ENCODE measurements at regions not wholly inside any gene's neighbourhood (a gene's known extent, or its start where the extent isn't known, plus 50 kb on each side); places are given as distances from the start of the nearest gene placed in this dataset.
"Not testable (repeated sequence)": the region's sequence is repeated elsewhere in the genome, so short reads cannot be mapped to it uniquely, and the experiment has no call there.

DNA sequence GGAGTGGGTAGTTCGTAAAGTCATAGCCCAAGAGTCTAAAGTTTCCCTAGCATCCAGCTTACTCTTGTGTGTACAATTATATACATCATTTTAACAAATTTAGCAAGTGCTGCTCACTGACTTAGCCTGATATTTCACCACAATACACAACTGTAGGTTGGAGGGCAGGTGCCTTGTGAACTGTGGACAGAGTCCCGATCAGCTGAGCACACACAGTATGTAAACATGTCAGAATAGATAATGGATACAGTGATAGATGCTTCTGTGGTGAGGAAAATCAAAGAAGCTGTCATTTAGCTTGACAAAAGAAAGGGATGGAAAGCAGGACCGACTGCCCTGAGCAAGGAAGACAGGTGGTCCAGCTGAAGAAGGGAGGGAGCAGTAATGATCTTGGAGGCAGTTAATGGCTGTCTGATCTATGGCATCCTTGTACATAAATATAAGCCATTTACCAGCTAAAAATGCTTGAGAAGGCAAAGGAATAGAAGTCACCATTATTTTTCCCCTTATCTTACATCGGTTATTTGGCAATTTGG is 372.8 kb upstream of the UBE2E3 start:
- no peak for DNase-seq

GRCh38 chr2:180604077-180604476 is 376.3 kb upstream of the UBE2E3 start:
- DNase-seq, result no peak

DNA sequence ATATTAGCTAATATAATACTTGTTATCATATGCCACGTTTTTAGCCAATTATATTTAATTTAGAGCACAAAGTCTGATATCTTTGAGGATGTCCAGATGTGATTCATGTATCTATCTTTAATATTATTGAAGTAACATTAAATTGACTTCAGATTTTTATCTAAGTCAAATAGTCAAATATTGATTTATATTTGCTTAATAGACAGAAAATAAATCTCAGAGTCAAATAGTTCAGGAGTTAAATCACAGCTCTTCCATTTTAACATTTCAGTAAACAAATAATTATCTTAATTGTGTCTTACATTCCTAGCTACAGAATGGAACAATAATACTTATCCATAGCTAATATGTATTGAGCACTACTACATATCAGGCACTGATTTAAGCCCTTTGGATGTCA is 379.4 kb upstream of the UBE2E3 start:
- no peak for DNase-seq

DNA sequence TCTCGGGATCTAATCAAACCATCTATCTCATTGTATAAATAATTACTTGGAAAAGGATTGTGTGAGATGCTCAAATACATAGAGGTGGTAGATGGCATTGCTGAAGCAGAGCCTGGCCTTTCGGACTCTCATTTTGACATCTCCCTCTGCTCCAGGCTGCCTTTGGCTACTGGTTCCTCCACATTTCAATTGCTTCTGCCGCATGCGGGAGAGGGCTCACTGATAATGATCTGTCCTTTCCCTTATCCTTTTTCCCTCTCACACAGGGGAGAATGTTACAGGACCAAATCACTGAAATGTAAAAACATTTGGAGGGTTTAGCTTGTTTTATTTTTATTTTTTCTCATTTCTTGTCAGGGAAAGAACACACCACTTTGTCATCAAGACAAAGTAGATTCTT is 380.6 kb upstream of the UBE2E3 start:
- DNase-seq, result peak in 4 of 51 donors; percentile 1 to 42 (median 3)

DNA sequence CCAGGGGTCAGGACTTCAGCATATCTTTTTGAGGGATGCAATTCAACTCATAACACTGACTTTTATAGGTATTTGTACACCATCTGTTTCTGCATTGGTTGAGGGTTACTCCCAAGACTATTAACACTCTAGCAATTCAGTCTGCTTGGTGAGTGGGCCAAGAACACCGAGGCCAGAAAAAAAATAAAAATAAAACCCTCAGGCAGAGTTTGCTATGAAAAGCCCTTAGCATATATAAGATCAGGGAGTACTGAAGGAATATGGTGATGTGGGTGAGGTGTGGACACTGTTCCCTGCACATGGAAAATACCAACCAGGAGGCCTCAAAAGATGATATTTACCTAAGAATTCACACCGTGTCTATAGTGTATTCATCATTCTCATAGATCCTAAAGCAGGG is 383.2 kb upstream of the UBE2E3 start:
- DNase-seq, result no peak

GRCh38 chr2:180596453-180596852 is 384.0 kb upstream of the UBE2E3 start:
- DNase-seq, result no peak

DNA sequence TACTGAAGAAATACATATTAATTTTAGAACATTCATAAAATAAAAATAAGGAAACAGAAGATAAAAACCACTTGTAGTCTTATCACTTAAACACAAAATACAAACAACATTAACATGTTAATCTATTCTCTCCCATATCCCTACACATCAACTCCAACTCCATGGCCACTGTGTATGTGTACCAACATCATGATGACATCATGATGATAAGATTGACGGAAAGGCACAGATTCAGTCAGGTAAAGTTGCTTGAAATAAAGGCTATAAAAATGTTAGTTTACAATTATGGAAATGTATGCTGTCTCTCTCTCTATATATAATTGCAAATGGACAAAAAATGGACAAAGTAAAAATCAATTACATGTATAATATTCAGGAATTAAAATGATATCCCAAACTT is 388.5 kb upstream of the UBE2E3 start:
- DNase-seq, result no peak

GRCh38 chr2:180591093-180591781 is 389.2 kb upstream of the UBE2E3 start:
- DNase-seq, result not testable (repeated sequence)

- DNase-seq, result no peak
Observed at GRCh38 chr2:180583441-180584140, 396.8 kb upstream of the UBE2E3 start.

DNA sequence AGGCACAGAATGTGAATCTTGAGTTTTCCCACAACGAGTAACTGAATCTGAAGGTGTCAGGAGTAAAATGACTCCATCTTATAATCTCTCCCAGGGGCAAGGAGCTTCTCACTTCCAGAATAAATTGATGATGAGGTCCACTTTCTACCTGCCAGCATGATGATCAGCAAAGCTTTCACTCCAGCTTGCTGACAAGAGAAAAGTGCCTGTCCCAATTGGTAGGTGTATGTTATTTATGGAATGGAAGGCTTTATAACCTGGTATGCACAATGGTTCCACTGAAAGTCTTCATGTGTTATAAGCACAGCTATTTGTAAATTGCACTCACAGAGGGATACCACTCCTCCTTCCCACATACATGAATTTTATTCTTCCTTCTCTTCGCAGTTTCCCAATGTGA is 401.0 kb upstream of the UBE2E3 start:
- DNase-seq, result no peak

DNA sequence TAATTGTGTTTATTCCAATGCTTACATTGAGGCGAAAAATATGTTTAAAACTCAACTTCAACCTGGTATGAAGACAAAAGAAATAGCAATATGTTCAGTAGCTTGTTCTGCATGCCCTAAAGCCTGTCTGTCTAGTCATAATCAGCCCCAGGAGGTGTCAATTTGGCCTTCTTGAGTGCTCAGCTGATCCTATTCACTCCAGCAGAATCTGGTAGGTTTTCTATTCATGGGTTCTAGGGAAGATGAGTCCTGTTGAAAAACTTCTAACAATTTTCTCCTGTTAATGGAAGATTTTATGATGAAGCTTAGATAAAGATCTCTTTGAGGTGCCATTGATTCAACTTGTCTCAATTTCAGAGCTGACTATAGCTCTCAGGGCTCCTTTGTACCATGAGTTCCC is 402.0 kb upstream of the UBE2E3 start:
- no peak for DNase-seq

DNA sequence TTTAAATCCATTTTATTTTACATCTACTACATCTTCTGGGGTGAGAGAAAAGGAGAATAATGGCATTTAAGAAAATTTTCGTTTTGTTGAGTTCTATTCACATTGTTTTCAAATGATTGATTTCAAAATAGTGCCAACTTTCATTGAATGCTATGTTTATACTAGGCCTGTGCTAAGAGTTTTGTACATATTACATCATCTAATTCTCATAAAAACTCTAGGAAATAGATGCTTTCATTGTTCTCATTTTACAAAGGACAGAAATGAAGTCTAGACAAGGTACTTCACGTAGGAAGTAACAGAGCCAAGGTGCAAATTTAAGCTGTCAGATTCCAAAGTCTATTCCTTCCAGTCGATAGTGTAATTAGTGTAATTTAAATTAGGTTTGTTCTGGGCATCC is 402.8 kb upstream of the UBE2E3 start:
- DNase-seq, result no peak

DNA sequence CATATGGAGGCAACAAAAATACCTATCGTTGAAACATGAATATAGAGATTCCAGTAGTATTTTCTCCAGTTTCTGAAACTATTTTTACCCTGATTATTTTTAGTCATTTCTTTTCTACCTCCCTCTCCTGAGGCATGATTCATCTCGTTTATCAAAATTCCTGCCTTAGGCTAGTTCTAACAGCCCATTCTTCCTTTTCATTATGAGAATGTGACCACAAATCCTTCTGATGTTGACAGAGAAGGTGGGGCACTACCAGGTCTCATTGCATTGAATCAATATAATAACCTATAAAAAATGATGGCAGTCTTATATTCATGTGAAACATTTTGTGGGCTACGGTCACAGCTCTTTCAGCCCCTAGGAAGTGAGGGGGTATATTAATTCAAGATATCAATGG is 406.5 kb upstream of the UBE2E3 start:
- no peak for DNase-seq

DNA sequence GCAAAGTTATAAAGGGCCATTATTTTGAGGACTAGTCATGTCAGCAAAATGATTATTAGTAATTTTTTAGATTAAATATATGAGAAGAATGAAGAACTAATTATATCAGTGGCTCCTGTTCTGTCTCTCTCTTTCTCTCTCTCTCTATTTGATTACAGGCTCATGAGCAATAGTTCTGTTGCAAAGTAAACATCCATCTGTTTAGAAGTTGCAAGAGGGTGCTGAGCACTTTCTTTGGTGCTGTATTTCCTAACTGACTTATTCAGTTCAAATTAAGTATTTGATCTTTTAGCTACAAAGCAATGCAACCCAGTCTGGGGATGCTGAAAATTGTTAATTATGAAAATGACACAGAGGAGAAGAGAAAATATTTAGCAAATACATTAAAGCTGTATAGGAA is 408.1 kb upstream of the UBE2E3 start:
- no peak for DNase-seq

- DNase-seq, result no peak
Observed at GRCh38 chr2:180571559-180571958, 408.8 kb upstream of the UBE2E3 start.

GRCh38 chr2:180570864-180571263 is 409.5 kb upstream of the UBE2E3 start:
- no peak for DNase-seq

DNA sequence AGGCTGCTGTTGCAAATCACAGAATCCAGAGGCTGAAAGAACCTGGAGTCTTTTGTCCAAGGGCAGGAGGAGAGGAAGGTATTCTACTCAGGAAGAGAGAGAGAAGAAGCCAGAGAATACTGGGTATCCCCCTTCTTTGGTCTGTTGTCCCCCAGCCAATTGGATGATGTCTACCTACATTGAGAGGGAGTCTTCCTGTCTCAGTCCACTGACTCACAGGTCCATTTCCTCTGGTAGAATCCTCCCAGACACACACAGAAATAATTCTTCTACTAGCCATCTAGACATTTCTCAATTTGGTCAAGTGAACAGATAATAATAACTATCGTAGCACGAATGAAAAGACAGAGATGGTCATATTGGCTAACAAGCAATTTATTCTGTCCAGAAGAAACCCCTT is 416.4 kb upstream of the UBE2E3 start:
- DNase-seq, result no peak

DNA sequence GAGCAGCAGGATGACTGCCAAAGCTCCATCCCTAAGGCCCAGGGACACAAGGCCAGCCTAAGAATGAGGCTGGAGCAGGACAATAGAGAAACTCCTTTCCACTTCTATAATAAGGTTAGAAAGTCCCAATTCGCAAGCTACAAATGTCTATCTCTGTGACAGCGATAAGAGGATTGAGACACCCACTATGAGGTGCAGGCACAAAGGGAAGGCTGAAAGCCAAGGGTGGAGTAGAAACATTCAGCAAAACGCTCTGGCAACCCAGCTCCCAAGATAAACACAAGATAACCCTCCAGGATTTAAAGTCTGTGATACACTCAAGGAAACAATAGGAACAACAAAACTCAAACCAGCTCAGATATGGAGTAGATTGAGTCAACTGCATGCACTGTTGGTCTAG is 418.0 kb upstream of the UBE2E3 start:
- DNase-seq, result no peak

- no peak for DNase-seq
Observed at GRCh38 chr2:180559771-180560170, 420.6 kb upstream of the UBE2E3 start.

GRCh38 chr2:180559038-180559437 is 421.4 kb upstream of the UBE2E3 start:
- DNase-seq, result no peak

DNA sequence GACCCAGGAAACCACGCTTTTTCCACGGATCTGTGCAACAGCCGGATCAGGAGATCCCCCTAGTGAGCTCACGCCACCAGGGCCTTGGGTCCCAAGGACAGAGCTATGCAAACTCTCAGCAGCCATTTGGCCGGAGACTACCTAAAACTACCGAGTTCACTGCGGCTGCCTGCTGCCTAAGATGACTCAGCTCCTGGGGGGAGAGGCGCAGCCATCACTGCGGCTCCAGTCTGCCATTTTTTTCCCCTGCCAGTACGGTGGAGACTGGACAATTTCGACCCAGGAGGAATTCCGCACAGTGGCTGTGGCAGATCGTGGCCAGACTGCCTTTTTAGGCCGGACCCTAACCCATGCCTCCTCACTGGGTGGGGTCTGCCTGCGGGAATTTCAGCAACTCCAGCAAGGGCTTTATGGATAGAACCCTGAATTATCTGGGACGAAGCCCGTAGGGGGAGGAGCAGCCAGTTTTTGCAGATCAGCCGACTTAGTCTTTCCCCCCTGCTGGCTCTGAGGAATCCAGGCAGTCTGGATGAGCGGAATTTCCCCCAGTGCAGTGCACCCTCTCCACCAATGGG is 424.9 kb upstream of the UBE2E3 start:
- no peak for DNase-seq

GRCh38 chr2:180554330-180554729 is 426.1 kb upstream of the UBE2E3 start:
- no peak for DNase-seq

Measured in hypothalamus (tissue), 51 donors.